Peyer's patch (tissue), 4 donors: ENCODE measurements at regions not wholly inside any gene's neighbourhood (a gene's known extent, or its start where the extent isn't known, plus 50 kb on each side); places are given as distances from the start of the nearest gene placed in this dataset.
"Not testable (repeated sequence)": the region's sequence is repeated elsewhere in the genome, so short reads cannot be mapped to it uniquely, and the experiment has no call there.

Source experiments
- DNase-seq, 3 donors: peaks; one replicate each; pipeline ENCODE4 v3.0.0-alpha.2; 2017 to 2019
- H3K27ac ChIP-seq, 4 donors: fragments of 200-600 bp; sonication (generic); one replicate each; pipeline ENCODE4 v1.5.1; 2016 to 2019
- H3K27me3 ChIP-seq, 2 donors: fragments of 200-600 bp; sonication (generic); one replicate each; pipeline ENCODE4 v1.5.1; 2019
- H3K36me3 ChIP-seq, 3 donors: fragments of 200-600 bp; sonication (generic); one replicate each; pipeline ENCODE4 v1.5.1; 2016 to 2019
- H3K4me1 ChIP-seq, 4 donors: fragments of 200-600 bp; sonication (generic); one replicate each; pipeline ENCODE4 v1.5.1; 2016 to 2019
- H3K4me3 ChIP-seq, 4 donors: fragments of 200-600 bp; sonication (generic); 1 replicate in 3 of 4; 2 replicates in 1 of 4; pipeline ENCODE4 v1.5.1; 2016 to 2019; ENCODE audit warnings: mild to moderate bottlenecking in 1 of 4
- H3K9me3 ChIP-seq, 4 donors: fragments of 200-600 bp; sonication (generic); one replicate each; pipeline ENCODE4 v1.5.1; 2016 to 2019; ENCODE audit warnings: mild to moderate bottlenecking in 1 of 4
- POLR2A ChIP-seq, 2 donors: fragments of 450-650 bp; IDR thresholded peaks; one replicate each; pipeline ENCODE4 v1.5.1; 2017; ENCODE audit warnings: antibody characterized with exemption in 2 of 2, mild to moderate bottlenecking in 2 of 2, moderate library complexity in 2 of 2
- TF ChIP-seq, protein P1 (sequence below), 6 experiments: fragments of 450-650 bp in 4 of 6; fragments of 200-600 bp in 2 of 6; sonication (generic) in 1 of 6; IDR thresholded peaks; one replicate each; pipeline ENCODE4 v1.5.1; 2017 to 2019; ENCODE audit warnings: antibody characterized with exemption in 6 of 6, mild to moderate bottlenecking in 3 of 6, moderate library complexity in 1 of 6

DNA sequence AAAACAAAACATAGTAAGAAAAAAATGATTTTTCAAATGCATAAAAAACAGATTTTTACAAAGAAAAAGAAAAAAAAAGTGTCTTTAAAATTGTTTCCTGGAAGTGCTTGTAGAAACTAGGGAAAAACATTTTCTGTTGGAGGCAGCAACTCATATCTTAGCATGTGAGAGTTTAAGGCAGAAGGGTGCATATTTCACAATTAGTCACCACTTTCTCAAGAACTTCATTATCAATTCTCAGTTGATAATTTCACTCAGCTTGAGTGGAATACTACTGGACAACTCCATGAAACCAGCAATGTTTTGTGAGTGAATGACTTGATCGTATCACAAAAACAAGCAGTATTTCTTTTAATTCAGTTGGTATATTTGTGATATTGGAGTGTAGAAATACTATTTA is 508.3 kb upstream of the DAB2 start:
- H3K4me3 ChIP-seq = no peak overlapping the region

DNA sequence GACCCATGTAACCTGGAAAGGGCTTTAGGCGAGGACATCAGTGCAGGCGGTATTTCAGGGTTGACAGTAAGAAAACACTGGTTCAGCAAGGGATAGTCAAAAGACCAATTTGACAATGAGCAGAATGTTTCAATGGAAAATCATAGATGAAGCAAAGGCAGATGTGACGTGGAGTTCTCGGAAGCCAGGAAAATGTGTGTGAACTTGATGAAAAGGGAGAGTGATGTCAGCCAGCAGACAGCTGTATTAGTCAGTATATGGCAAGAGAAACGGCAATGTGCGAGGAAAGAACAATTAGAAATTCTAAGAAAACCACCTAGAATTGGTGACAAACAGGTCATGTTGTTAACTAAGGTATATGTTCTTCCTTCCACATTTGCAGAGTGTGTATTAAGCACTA is 503.9 kb upstream of the DAB2 start:
- Histone ChIP-seq H3K4me1 (no peaks in the 10 kb centered on the region), H3K27me3 (no peaks in the 10 kb centered on the region)
- TF ChIP-seq, protein P1, sequence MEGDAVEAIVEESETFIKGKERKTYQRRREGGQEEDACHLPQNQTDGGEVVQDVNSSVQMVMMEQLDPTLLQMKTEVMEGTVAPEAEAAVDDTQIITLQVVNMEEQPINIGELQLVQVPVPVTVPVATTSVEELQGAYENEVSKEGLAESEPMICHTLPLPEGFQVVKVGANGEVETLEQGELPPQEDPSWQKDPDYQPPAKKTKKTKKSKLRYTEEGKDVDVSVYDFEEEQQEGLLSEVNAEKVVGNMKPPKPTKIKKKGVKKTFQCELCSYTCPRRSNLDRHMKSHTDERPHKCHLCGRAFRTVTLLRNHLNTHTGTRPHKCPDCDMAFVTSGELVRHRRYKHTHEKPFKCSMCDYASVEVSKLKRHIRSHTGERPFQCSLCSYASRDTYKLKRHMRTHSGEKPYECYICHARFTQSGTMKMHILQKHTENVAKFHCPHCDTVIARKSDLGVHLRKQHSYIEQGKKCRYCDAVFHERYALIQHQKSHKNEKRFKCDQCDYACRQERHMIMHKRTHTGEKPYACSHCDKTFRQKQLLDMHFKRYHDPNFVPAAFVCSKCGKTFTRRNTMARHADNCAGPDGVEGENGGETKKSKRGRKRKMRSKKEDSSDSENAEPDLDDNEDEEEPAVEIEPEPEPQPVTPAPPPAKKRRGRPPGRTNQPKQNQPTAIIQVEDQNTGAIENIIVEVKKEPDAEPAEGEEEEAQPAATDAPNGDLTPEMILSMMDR (IDR thresholded peaks at IDR 0.05) = no peak
- no peak for TF ChIP-seq POLR2A (IDR thresholded peaks at IDR 0.05)

More for the DNA sequence above, 508.3 kb upstream of the DAB2 start:
- no peak for DNase-seq
- H3K27me3 ChIP-seq = no peaks in the 10 kb centered on the region
- no peaks in the 10 kb centered on the region for H3K4me1 ChIP-seq
- no peak for TF ChIP-seq POLR2A (IDR thresholded peaks at IDR 0.05)
- TF ChIP-seq, protein P1 (IDR thresholded peaks at IDR 0.05) = no peak
- H3K9me3 ChIP-seq = no peaks in the 10 kb centered on the region
- no peak overlapping the region for H3K27ac ChIP-seq
- H3K36me3 ChIP-seq = no peaks in the 10 kb centered on the region

DNA sequence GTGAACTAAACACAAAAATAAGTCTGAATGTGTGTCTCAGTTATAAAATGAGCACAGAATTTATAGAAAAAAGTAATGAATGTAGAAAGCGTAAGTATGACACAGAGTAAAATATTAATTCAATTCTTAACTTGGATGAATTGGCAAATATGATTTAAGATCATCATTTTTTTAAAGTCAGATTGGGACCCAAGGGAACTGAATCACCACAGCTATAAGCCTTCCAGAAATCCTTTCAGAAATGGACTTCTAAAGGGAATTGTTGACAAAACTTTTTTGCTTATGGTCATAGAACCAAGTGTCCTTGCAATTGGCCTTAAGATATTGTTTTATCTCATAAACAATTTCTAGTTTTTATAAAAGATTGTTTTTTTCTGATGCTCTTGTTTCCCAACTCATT is 495.1 kb upstream of the DAB2 start:
- Histone ChIP-seq H3K9me3 (no peaks in the 10 kb centered on the region), H3K4me3 (no peak overlapping the region), H3K27ac (no peak overlapping the region), H3K4me1 (no peaks in the 10 kb centered on the region), H3K27me3 (no peaks in the 10 kb centered on the region), H3K36me3 (no peaks in the 10 kb centered on the region)
- DNase-seq = no peak
- TF ChIP-seq POLR2A (IDR thresholded peaks at IDR 0.05) = no peak
- TF ChIP-seq, protein P1 (IDR thresholded peaks at IDR 0.05) = no peak

More for the DNA sequence above, 503.9 kb upstream of the DAB2 start:
- Histone ChIP-seq H3K36me3 (no peaks in the 10 kb centered on the region), H3K9me3 (no peaks in the 10 kb centered on the region), H3K4me3 (no peak overlapping the region), H3K27ac (no peak overlapping the region)
- no peak for DNase-seq

DNA sequence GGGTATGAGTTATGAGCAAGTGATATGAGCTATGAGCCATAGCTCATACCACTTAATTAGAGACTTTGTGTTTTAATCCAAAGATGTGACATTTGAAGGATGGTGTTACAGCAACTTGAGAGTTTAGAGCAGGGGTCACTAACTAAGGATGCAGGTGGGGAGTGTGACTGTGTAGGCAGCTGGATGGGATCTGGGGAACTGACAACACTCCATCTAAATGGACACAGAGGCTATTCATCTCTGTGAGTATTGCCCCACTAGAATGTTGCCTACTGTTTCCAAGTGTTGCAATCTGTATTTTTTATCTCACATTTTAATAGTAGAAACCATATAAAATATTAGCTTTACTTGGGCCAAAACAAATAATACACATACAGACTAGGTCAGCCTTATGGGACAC is 488.1 kb upstream of the DAB2 start:
- no peak for TF ChIP-seq POLR2A (IDR thresholded peaks at IDR 0.05)
- TF ChIP-seq, protein P1 (IDR thresholded peaks at IDR 0.05) = no peak
- Histone ChIP-seq H3K4me3 (no peak overlapping the region), H3K9me3 (no peaks in the 10 kb centered on the region), H3K27ac (no peak overlapping the region), H3K27me3 (no peaks in the 10 kb centered on the region), H3K36me3 (no peaks in the 10 kb centered on the region), H3K4me1 (no peaks in the 10 kb centered on the region)
- no peak for DNase-seq

DNA sequence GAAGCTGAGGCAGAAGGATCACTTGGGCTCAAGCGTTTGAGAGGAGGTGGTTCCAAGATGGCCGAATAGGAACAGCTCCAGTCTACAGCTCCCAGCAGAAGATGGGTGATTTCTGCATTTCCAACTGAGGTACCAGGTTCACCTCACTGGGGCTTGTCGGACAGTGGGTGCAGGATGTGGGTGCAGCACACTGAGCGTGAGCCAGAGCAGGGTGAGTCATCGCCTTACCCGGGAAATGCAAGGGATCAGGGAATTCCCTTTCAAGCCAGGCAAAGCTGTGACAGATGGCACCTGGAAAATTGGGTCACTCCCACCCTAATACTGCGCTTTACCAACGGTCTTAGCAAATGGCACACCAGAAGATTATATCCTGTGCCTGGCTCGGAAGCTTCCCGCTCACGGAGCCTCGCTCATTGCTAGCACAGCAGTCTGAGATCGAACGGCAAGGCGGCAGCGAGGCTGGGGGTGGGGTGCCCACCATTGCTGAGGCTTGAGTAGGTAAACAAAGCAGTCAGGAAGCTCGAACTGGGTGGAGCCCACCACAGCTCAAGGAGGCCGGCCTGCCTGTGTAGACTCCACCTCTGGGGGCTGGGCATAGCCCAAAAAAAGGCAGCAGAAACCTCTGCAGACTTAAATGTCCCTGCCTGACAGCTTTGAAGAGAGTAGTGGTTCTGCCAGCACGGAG is 482.6 kb upstream of the DAB2 start:
- not testable (repeated sequence) for DNase-seq, H3K4me3 ChIP-seq, H3K27ac ChIP-seq, H3K36me3 ChIP-seq, H3K27me3 ChIP-seq, H3K9me3 ChIP-seq, H3K4me1 ChIP-seq

DNA sequence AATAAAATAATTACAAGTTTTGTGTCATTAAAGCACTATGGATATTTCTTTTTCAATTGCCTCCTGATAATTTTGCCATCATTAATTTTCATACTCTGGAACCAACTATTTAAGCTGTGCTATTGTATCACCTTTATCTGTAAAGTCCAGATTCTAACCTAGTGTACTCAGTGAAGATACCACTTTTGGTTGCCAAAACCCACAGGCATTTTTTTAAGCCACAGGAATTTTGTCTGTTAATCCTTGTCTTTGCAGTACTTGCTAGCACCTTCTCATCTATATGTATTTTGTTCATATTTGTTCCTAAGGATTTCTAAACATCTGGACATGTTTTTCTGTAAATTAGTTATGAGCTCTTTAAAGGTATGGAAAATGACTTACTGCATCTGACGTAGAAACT is 481.4 kb upstream of the DAB2 start:
- DNase-seq = no peak
- no peak for TF ChIP-seq POLR2A (IDR thresholded peaks at IDR 0.05)
- TF ChIP-seq, protein P1 (IDR thresholded peaks at IDR 0.05) = no peak
- no peaks in the 10 kb centered on the region for H3K4me1 ChIP-seq
- H3K36me3 ChIP-seq = no peaks in the 10 kb centered on the region
- no peak overlapping the region for H3K27ac ChIP-seq
- H3K4me3 ChIP-seq = no peak overlapping the region
- no peaks in the 10 kb centered on the region for H3K9me3 ChIP-seq
- no peaks in the 10 kb centered on the region for H3K27me3 ChIP-seq
